HepG2 (cell line): ENCODE measurements at regions not wholly inside any gene's neighbourhood (a gene's known extent, or its start where the extent isn't known, plus 50 kb on each side); places are given as distances from the start of the nearest gene placed in this dataset.

Experiments
- ATAC-seq: fragments of 200-7000 bp; cut with Tn5 transposase; 3 replicates; pipeline ENCODE4 v1.9.1; 2020; ENCODE audit warnings: mild to moderate bottlenecking, moderate library complexity
- BruUV-seq: library from RNA; stranded (reverse); fragments of 400-500 nt; replicated peaks from 2 replicates; lab custom pipeline; 2021; lab: Mats Ljungman, UMichigan
- CTCF ChIA-PET: fragments of 300-600 bp; formaldehyde crosslinking; extraction: SDS; loops from one replicate; lab custom pipeline; 2021; ENCODE audit warnings: low total read pairs, inconsistent platforms, low intra/inter-chr PET ratio; lab: Yijun Ruan, JAX
- POLR2A ChIA-PET: fragments of 350-600 bp; sonication (Branson Sonifier 250); formaldehyde crosslinking; loops from one replicate; lab custom pipeline; 2020; ENCODE audit warnings: antibody characterized with exemption, inconsistent platforms; lab: Yijun Ruan, JAX
- DNase-seq: peaks from one replicate; pipeline ENCODE4 v3.0.0-alpha.2; 2015; ENCODE audit warnings: low spot score
- FAIRE-seq: peaks from 3 replicates; lab custom pipeline; 2011; peaks lifted over from hg19 to GRCh38; lab: Jason Lieb, UNC
- H2AFZ ChIP-seq: one replicate; pipeline ENCODE4 v1.6.1; 2011; ENCODE audit warnings: low read length, inconsistent platforms
- H3K27ac ChIP-seq: fragments of 300-600 bp; 3 replicates; pipeline ENCODE4 v1.8.0; 2011; ENCODE audit warnings: mixed run types, mild to moderate bottlenecking, mixed read lengths, low read length, inconsistent platforms; ENCODE audit not compliant: insufficient read depth; ENCODE audit errors: extremely low read length
- H3K27me3 ChIP-seq, 2 experiments: fragments of 200-600 bp in 1 of 2; 2 replicates in 1 of 2; 3 replicates in 1 of 2; pipeline versions ENCODE4 v1.6.0 to v1.8.0; 2011; ENCODE audit warnings: low read length in 2 of 2, mild to moderate bottlenecking in 2 of 2, moderate library complexity in 2 of 2, inconsistent platforms in 1 of 2; ENCODE audit not compliant: insufficient read depth in 2 of 2, control insufficient read depth in 1 of 2
- H3K36me3 ChIP-seq, 2 experiments: fragments of 200-600 bp in 1 of 2; replicated peaks in 1 of 2; 2 replicates in 1 of 2; 3 replicates in 1 of 2; pipeline versions ENCODE4 v1.5.1 to v1.8.0; 2011; ENCODE audit warnings: low read length in 2 of 2, inconsistent platforms in 1 of 2; ENCODE audit not compliant: insufficient read depth in 2 of 2, control insufficient read depth in 1 of 2
- H3K4me1 ChIP-seq: 2 replicates; pipeline ENCODE4 v1.5.1; 2012; ENCODE audit warnings: low read length, inconsistent platforms; ENCODE audit not compliant: insufficient read depth
- H3K4me2 ChIP-seq: 2 replicates; pipeline ENCODE4 v1.6.0; 2011; ENCODE audit warnings: low read depth, low read length, inconsistent platforms
- H3K4me3 ChIP-seq, 3 experiments: fragments of 200-600 bp in 1 of 3; sonication (generic), shearing (Covaris generic) in 1 of 3; replicated peaks in 1 of 3; 2 replicates each; pipeline ENCODE4 v1.5.1; 2011 to 2016; ENCODE audit warnings: low read length in 3 of 3, inconsistent platforms in 2 of 3, low read depth in 2 of 3, mild to moderate bottlenecking in 2 of 3, control low read depth in 1 of 3, mixed read lengths in 1 of 3; ENCODE audit not compliant: insufficient read depth in 1 of 3
- H3K79me2 ChIP-seq: one replicate; pipeline ENCODE4 v1.6.1; 2011; ENCODE audit warnings: low read length, inconsistent platforms; ENCODE audit not compliant: insufficient read depth
- H3K9ac ChIP-seq: 2 replicates; pipeline ENCODE4 v1.6.0; 2011; ENCODE audit warnings: mild to moderate bottlenecking, low read depth, low read length, inconsistent platforms; ENCODE audit not compliant: insufficient read depth
- H3K9me3 ChIP-seq: 2 replicates; pipeline ENCODE4 v1.5.1; 2012; ENCODE audit warnings: mild to moderate bottlenecking, low read length
- H4K20me1 ChIP-seq: 2 replicates; pipeline ENCODE4 v1.6.0; 2011; ENCODE audit warnings: inconsistent platforms, mild to moderate bottlenecking, low read length, moderate library complexity; ENCODE audit not compliant: insufficient read depth
- AGO1 ChIP-seq: fragments of 200-400 bp; formaldehyde crosslinking; IDR thresholded peaks from 2 replicates; pipeline ENCODE4 v1.6.1; 2017; ENCODE audit warnings: mild to moderate bottlenecking, low read depth, low read length, moderate library complexity; ENCODE audit not compliant: poor library complexity, severe bottlenecking
- CEBPB ChIP-seq: IDR thresholded peaks from 2 replicates; pipeline ENCODE4 v1.6.1; 2011; ENCODE audit warnings: low read depth, low read length, improper control_type of control experiment, borderline replicate concordance
- MEF2D ChIP-seq: sonication (generic); formaldehyde crosslinking; IDR thresholded peaks from 2 replicates; pipeline ENCODE4 v1.5.1; 2020; ENCODE audit warnings: mild to moderate bottlenecking, missing genetic modification reagents
- NFIB ChIP-seq: sonication (generic); formaldehyde crosslinking; IDR thresholded peaks from 2 replicates; pipeline ENCODE4 v1.9.0; 2021; ENCODE audit warnings: missing genetic modification reagents, mild to moderate bottlenecking, borderline replicate concordance
- RORA ChIP-seq: sonication (generic); formaldehyde crosslinking; IDR thresholded peaks from 2 replicates; pipeline ENCODE4 v1.5.0; 2020; ENCODE audit warnings: mild to moderate bottlenecking, missing genetic modification reagents, moderate library complexity
- SKI ChIP-seq: fragments of 450-650 bp; IDR thresholded peaks from one replicate; pipeline ENCODE4 v1.6.1; 2018; ENCODE audit warnings: mild to moderate bottlenecking; ENCODE audit not compliant: partially characterized antibody
- SMAD3 ChIP-seq: sonication (generic); formaldehyde crosslinking; IDR thresholded peaks from 2 replicates; pipeline ENCODE4 v1.4.0; 2020; ENCODE audit warnings: missing genetic modification reagents
- SMC3 ChIP-seq: IDR thresholded peaks from 2 replicates; pipeline ENCODE4 v1.6.1; 2011; ENCODE audit warnings: low read length, improper control_type of control experiment
- TAF15 ChIP-seq: fragments of 200-400 bp; formaldehyde crosslinking; IDR thresholded peaks from one replicate; pipeline ENCODE4 v1.6.1; 2018; ENCODE audit warnings: mild to moderate bottlenecking, low read depth, low read length; ENCODE audit not compliant: poor library complexity, severe bottlenecking
- TFDP1 ChIP-seq: IDR thresholded peaks from 2 replicates; pipeline ENCODE4 v1.6.1; 2016; ENCODE audit warnings: missing compliant biosample characterization, missing genetic modification reagents, borderline replicate concordance
- TFDP2 ChIP-seq: sonication (generic); formaldehyde crosslinking; IDR thresholded peaks from 2 replicates; pipeline ENCODE4 v1.4.0; 2020; ENCODE audit warnings: missing genetic modification reagents
- ZNF280B ChIP-seq: sonication (generic); formaldehyde crosslinking; IDR thresholded peaks from 2 replicates; pipeline ENCODE4 v1.5.0; 2020; ENCODE audit warnings: missing genetic modification reagents, mild to moderate bottlenecking, borderline replicate concordance
- ZNF562 ChIP-seq: sonication (generic); formaldehyde crosslinking; IDR thresholded peaks from 2 replicates; pipeline ENCODE4 v1.8.0; 2022; ENCODE audit warnings: missing genetic modification reagents, borderline replicate concordance
- ZNF747 ChIP-seq: sonication (generic); formaldehyde crosslinking; IDR thresholded peaks from 2 replicates; pipeline ENCODE4 v1.8.1; 2023; ENCODE audit warnings: missing genetic modification reagents, mild to moderate bottlenecking, borderline replicate concordance
- WGBS: methylation state at CpG from one replicate; pipeline ENCODE4 v1.1.6; 2017; ENCODE audit warnings: low lambda C conversion rate; 5-methylcytosine and 5-hydroxymethylcytosine counted together
- in situ Hi-C: cut with HindIII; loops from 2 replicates; pipeline ENCODE4 v1.10.0; 2017; ENCODE audit warnings: low pct_unique_long_range_greater_than_20kb; ENCODE audit not compliant: extremely low pct_ligation_motif_present
- intact Hi-C: fragments of 100-400 bp; cut with micrococcal nuclease; formaldehyde crosslinking; loops from one replicate; pipeline ENCODE4 v1.10.0; 2022; ENCODE audit not compliant: unreplicated experiment

- peaks cover 51% of the 10 kb centered on the region for H3K4me1 ChIP-seq
- H3K4me3 ChIP-seq: no peak overlapping the region
- in situ Hi-C loops: no loop called here
- H4K20me1 ChIP-seq: no peaks in the 10 kb centered on the region
- H3K27me3 ChIP-seq: no peaks in the 10 kb centered on the region
- no peak overlapping the region for H2AFZ ChIP-seq
- ChIA-PET CTCF (no interaction called here), POLR2A (no interaction called here)
- DNase-seq (no peak), ATAC-seq (no peak), FAIRE-seq (no peak)
- BruUV-seq: no TSS peak
- TF ChIP-seq ZNF747: no peak
- no peaks in the 10 kb centered on the region for H3K36me3 ChIP-seq
- no peak overlapping the region for H3K4me2 ChIP-seq
- intact Hi-C loops: no loop called here
- no peak overlapping the region for H3K9ac ChIP-seq
- no peaks in the 10 kb centered on the region for H3K79me2 ChIP-seq
- 61% methylated on average over 6 of the region's 6 CpGs for WGBS
- no peaks in the 10 kb centered on the region for H3K9me3 ChIP-seq
- no peak overlapping the region for H3K27ac ChIP-seq
These were observed 432.6 kb downstream of the TNS3 start for GRCh38 chr7:47149208-47149839.

- ChIA-PET POLR2A (no interaction called here), CTCF (no interaction called here)
- in situ Hi-C loops (no loop called here), intact Hi-C loops (no loop called here)
- Histone ChIP-seq H3K27me3 (no peaks in the 10 kb centered on the region), H3K9ac (no peak overlapping the region), H2AFZ (no peak overlapping the region), H3K4me3 (no peak overlapping the region), H3K4me1 (peaks cover 44% of the 10 kb centered on the region), H3K4me2 (no peak overlapping the region), H4K20me1 (no peaks in the 10 kb centered on the region), H3K27ac (no peak overlapping the region), H3K9me3 (no peaks in the 10 kb centered on the region), H3K36me3 (no peaks in the 10 kb centered on the region), H3K79me2 (no peaks in the 10 kb centered on the region)
- ATAC-seq (no peak), FAIRE-seq (no peak), DNase-seq (no peak)
- BruUV-seq: no TSS peak
- 65% methylated on average over 5 of the region's 5 CpGs for WGBS
- no peak for TF ChIP-seq ZNF562 (CRISPR knock-in tag)
- TF ChIP-seq CEBPB: no peak
- no peak for TF ChIP-seq RORA (CRISPR knock-in tag)
- TF ChIP-seq SMC3: no peak
- no peak for TF ChIP-seq TFDP1 (CRISPR knock-in tag)
- no peak for TF ChIP-seq NFIB
- no peak for TF ChIP-seq SKI
- TF ChIP-seq ZNF280B (CRISPR knock-in tag): no peak
- TF ChIP-seq SMAD3 (CRISPR knock-in tag): no peak
- TF ChIP-seq TAF15: no peak
- no peak for TF ChIP-seq TFDP2 (CRISPR knock-in tag)
- TF ChIP-seq AGO1: no peak
- no peak for TF ChIP-seq MEF2D (CRISPR knock-in tag)
These were observed 433.2 kb downstream of the TNS3 start for GRCh38 chr7:47148536-47149207.
